ENCODE measurements at regions not wholly inside any gene's neighbourhood (a gene's known extent, or its start where the extent isn't known, plus 50 kb on each side); places are given as distances from the start of the nearest gene placed in this dataset.

DNA sequence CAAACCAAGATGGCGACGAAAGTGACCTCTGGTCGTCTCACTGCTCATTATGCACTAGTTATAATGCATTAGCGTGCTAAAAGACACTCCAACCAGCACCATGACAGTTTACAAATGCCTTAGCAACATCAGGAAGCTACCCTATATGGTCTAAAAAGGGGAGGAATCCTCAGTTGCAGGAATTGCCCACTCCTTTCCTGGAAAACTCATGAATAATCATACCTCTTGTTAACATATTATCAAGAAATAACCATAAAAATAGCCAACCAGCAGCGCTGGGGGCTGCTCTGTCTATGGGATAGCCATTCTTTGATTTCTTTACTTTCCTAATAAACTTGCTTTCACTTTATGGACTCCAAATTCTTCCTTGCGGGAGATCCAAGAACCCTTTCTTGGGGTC is 595.7 kb upstream of the KLF4 start:
- DNase-seq = no peak
- no peaks in the 10 kb centered on the region for H3K4me1 Mint-ChIP-seq
- H3K9me3 Mint-ChIP-seq (ENCODE audit: insufficient read depth) = no peaks in the 10 kb centered on the region
- Histone ChIP-seq H3K9me3 (ENCODE audit: control extremely low read depth in 1 of 3, control insufficient read depth in 2 of 3, insufficient read depth in 1 of 3, low read length in 2 of 3) (no peaks in the 10 kb centered on the region), H4K20me1 (ENCODE audit: control insufficient read depth, insufficient read depth, low read length, poor library complexity, severe bottlenecking) (no peaks in the 10 kb centered on the region), H2AFZ (ENCODE audit: insufficient read depth, low read depth, low read length, poor library complexity, severe bottlenecking) (no peak overlapping the region), H3K4me2 (replicated peaks; ENCODE audit: low read depth, low read length, poor library complexity, severe bottlenecking) (no peak overlapping the region), H3K79me2 (ENCODE audit: control insufficient read depth, insufficient read depth, low read length) (no peaks in the 10 kb centered on the region), H3K4me1 (ENCODE audit: control insufficient read depth in 2 of 2, insufficient read depth in 2 of 2, low read length in 2 of 2) (no peaks in the 10 kb centered on the region), H3K9ac (ENCODE audit: low read length) (no peak overlapping the region), H3K27me3 (replicated peaks in 1 of 4; ENCODE audit: control extremely low read depth in 1 of 4, control insufficient read depth in 3 of 4, insufficient read depth in 4 of 4, low read length in 3 of 4) (no peaks in the 10 kb centered on the region), H3K27ac (ENCODE audit: low read length in 2 of 2) (no peak overlapping the region), H3K4me3 (ENCODE audit: control extremely low read depth in 1 of 5, extremely low read depth in 1 of 5, insufficient read depth in 1 of 5, low read depth in 2 of 5, low read length in 4 of 5) (no peak overlapping the region), H3K36me3 (replicated peaks in 1 of 2; ENCODE audit: control extremely low read depth in 1 of 2, control insufficient read depth in 1 of 2, extremely low read depth in 1 of 2, insufficient read depth in 2 of 2, low read length in 1 of 2) (no peaks in the 10 kb centered on the region)
- H3K27ac Mint-ChIP-seq = no peak overlapping the region
- ChIA-PET CTCF (no interaction called here), POLR2A (no interaction called here)
- H3K4me3 Mint-ChIP-seq = no peak overlapping the region
- TF ChIP-seq EZH2 (IDR thresholded peaks at IDR 0.05; ENCODE audit: borderline replicate concordance, insufficient read depth, low read depth, low read length, poor library complexity, severe bottlenecking) = no peak
- TF ChIP-seq, protein P1, sequence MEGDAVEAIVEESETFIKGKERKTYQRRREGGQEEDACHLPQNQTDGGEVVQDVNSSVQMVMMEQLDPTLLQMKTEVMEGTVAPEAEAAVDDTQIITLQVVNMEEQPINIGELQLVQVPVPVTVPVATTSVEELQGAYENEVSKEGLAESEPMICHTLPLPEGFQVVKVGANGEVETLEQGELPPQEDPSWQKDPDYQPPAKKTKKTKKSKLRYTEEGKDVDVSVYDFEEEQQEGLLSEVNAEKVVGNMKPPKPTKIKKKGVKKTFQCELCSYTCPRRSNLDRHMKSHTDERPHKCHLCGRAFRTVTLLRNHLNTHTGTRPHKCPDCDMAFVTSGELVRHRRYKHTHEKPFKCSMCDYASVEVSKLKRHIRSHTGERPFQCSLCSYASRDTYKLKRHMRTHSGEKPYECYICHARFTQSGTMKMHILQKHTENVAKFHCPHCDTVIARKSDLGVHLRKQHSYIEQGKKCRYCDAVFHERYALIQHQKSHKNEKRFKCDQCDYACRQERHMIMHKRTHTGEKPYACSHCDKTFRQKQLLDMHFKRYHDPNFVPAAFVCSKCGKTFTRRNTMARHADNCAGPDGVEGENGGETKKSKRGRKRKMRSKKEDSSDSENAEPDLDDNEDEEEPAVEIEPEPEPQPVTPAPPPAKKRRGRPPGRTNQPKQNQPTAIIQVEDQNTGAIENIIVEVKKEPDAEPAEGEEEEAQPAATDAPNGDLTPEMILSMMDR (IDR thresholded peaks at IDR 0.05) = no peak
- intact Hi-C loops (cut with micrococcal nuclease) = no loop called here
- ATAC-seq (ENCODE audit: low read depth) = no peak
- WGBS (ENCODE audit: insufficient coverage) = 98% methylated on average over 5 of the region's 6 CpGs
- peaks cover 6% of the 10 kb centered on the region for H3K27me3 Mint-ChIP-seq

DNA sequence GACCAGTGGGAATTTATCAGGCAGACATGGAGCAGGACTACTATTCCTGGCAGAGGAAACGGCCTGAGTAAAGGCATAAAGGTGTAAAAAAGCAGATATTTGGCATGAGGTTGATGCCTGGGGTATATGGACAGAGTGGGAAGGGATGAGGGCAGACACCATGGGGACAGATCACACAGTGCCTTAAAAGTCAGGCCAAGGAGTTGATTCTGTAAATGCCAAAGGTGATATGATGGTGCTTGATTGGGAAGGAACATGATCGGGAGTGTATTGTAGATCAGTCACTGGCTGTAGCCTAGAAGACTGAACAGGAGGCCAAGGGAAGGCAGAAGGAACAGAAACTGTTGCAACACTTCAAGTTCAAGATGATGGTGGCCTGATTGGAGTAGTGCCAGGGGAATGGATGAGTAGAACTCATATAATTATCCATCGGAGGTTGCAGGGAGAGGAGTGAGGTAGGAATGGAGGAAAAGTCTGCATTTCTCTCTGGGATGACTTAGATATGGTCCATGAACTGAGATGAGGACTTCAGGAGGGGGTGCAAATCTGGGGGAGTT is 594.3 kb upstream of the KLF4 start:
- no peaks in the 10 kb centered on the region for H3K79me2 ChIP-seq (ENCODE audit: control insufficient read depth, insufficient read depth, low read length)
- H3K4me2 ChIP-seq (replicated peaks; ENCODE audit: low read depth, low read length, poor library complexity, severe bottlenecking) = no peak overlapping the region
- DNase-seq (no peak), ATAC-seq (ENCODE audit: low read depth) (no peak)
- Mint-ChIP-seq H3K27me3 (peaks cover 6% of the 10 kb centered on the region), H3K9me3 (ENCODE audit: insufficient read depth) (no peaks in the 10 kb centered on the region), H3K27ac (no peak overlapping the region), H3K4me3 (no peak overlapping the region), H3K4me1 (no peaks in the 10 kb centered on the region)
- 88% methylated on average over 3 of the region's 3 CpGs for WGBS (ENCODE audit: insufficient coverage)
- no peaks in the 10 kb centered on the region for H4K20me1 ChIP-seq (ENCODE audit: control insufficient read depth, insufficient read depth, low read length, poor library complexity, severe bottlenecking)
- H3K9me3 ChIP-seq (ENCODE audit: control extremely low read depth in 1 of 3, control insufficient read depth in 2 of 3, insufficient read depth in 1 of 3, low read length in 2 of 3) = no peaks in the 10 kb centered on the region
- H2AFZ ChIP-seq (ENCODE audit: insufficient read depth, low read depth, low read length, poor library complexity, severe bottlenecking) = no peak overlapping the region
- ChIA-PET POLR2A (no interaction called here), CTCF (no interaction called here)
- no peak overlapping the region for H3K4me3 ChIP-seq (ENCODE audit: control extremely low read depth in 1 of 5, extremely low read depth in 1 of 5, insufficient read depth in 1 of 5, low read depth in 2 of 5, low read length in 4 of 5)
- H3K36me3 ChIP-seq (replicated peaks in 1 of 2; ENCODE audit: control extremely low read depth in 1 of 2, control insufficient read depth in 1 of 2, extremely low read depth in 1 of 2, insufficient read depth in 2 of 2, low read length in 1 of 2) = no peaks in the 10 kb centered on the region
- TF ChIP-seq, protein P1 (IDR thresholded peaks at IDR 0.05) = no peak
- TF ChIP-seq EZH2 (IDR thresholded peaks at IDR 0.05; ENCODE audit: borderline replicate concordance, insufficient read depth, low read depth, low read length, poor library complexity, severe bottlenecking) = no peak
- no peaks in the 10 kb centered on the region for H3K4me1 ChIP-seq (ENCODE audit: control insufficient read depth in 2 of 2, insufficient read depth in 2 of 2, low read length in 2 of 2)
- intact Hi-C loops (cut with micrococcal nuclease) = no loop called here
- no peak overlapping the region for H3K27ac ChIP-seq (ENCODE audit: low read length in 2 of 2)
- H3K9ac ChIP-seq (ENCODE audit: low read length) = no peak overlapping the region
- H3K27me3 ChIP-seq (replicated peaks in 1 of 4; ENCODE audit: control extremely low read depth in 1 of 4, control insufficient read depth in 3 of 4, insufficient read depth in 4 of 4, low read length in 3 of 4) = no peaks in the 10 kb centered on the region

Data from B cell (primary cell).